ENCODE measurements at regions not wholly inside any gene's neighbourhood (a gene's known extent, or its start where the extent isn't known, plus 50 kb on each side); places are given as distances from the start of the nearest gene placed in this dataset.

- no peak for DNase-seq
Observed at GRCh38 chr2:204239411-204240165, 303.0 kb downstream of the ICOS start.

DNA sequence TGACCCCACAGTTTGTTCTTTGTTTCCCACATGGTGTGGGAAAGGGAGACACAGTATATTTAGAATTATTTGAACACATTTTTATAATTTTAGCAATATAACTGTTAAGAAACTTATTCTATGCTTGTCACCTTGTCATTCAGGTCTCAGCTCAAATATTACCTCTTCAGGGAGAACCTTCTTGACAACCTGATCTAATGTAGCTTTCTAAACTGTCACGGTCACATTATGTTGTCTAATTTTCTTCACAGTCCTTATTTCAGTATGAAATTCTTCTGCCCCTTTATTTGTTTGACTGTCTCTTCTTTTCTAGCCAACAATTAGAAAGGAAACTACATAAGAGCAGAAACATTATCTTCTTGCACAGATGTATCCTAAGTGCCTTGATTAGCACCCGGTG, 304.3 kb upstream of the PARD3B start:
- no peak for DNase-seq

- no peak for DNase-seq
Observed at GRCh38 chr2:204249437-204249836, 295.8 kb upstream of the PARD3B start.

GRCh38 chr2:204250692-204251091, 294.6 kb upstream of the PARD3B start:
- no peak for DNase-seq

GRCh38 chr2:204251158-204251997, 293.9 kb upstream of the PARD3B start:
- no peak for DNase-seq

DNA sequence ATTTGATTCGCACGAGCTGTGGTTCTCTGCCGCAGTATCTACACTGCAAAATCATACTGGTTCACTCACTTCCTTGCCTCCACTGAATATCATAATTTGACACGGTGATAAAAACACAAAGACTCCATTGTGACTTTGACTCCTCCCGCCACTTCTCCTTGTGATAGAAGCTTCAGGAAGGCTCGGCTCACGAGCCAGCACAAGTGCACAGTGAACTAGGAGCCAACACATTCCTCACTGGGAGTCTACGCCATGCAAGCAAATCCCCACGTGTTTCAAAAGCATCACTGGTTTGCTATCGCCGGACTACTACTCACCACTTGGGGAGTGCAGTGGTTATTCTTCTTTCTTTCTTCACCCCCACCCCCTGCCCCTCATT, 293.3 kb upstream of the PARD3B start:
- DNase-seq: no peak

DNA sequence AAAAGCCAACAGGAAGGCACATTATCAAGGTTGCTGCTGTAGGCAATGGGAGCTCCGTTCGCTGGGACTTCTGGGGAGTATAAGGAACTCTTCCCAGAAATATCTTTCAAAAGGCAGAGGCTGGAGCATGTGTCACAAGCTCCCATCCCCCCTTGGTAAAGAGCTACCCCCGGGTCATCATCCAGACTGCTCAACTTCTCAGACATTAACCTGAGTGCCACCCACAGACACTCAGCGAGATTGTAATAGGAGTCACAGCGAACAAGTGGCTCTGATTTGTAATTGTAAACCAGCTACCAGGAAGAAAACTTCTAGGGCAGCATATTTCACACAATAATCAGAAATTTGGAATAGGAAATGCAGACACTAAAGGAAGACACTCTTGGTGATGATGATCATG, 290.2 kb upstream of the PARD3B start:
- no peak for DNase-seq

GRCh38 chr2:204255526-204255925, 289.7 kb upstream of the PARD3B start:
- DNase-seq: no peak

GRCh38 chr2:204257781-204258180, 287.5 kb upstream of the PARD3B start:
- no peak for DNase-seq

- no peak for DNase-seq
Observed at GRCh38 chr2:204258890-204259289, 286.4 kb upstream of the PARD3B start.

DNA sequence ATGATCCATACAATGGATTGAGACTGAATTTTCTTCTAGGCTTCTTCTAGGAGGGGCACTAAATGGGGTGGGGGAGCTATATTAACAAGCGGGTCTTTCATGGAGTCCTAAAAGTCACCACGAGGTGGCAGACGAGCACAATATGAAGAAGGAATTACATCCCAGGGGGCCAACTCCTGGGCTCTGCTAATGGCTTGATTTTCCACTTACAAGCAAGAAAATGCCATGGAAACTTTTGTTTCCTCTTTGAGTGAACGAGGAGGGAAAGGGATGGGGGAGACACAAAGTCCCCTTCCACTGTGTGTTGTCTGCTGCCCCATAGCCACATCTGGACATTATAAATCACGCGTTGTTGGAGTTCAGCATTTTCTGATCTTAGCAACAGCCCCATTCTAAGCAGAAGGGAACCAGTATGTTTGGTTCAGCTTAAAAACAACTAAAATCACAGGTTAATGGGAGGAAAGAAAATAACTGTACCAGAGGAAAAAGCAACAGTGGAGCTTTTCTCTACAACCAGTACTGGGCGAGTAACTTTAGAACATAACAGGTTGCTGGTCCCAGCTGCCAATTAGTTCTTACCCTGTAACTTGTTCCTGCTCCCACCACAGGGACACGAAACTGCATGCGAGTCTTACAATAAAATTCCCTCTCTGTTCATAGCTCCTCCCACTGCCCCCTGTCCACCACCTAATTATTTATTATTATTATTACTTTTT, 285.0 kb upstream of the PARD3B start:
- DNase-seq: no peak

- DNase-seq: no peak
Observed at GRCh38 chr2:204260901-204261300, 284.4 kb upstream of the PARD3B start.

DNA sequence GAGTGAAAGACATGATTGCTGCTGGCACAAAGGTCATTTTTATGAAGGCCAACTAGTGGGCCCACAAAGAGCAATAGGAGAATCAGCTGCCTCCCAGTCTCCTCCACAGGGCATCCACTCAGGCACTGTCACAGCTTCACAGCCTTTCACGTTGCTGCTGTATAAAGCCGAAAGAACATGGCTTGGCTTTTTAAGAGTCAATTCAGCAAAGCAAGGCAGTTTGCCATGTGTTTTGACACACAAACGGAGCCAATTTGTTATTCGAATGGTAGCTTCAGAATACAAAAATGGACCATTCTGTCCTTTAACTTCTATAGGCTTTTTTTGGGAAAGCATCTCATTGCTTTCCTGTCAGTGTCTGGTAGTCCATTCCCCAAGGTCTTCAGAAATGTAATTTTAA, 283.4 kb upstream of the PARD3B start:
- DNase-seq: no peak

- no peak for DNase-seq
Observed at GRCh38 chr2:204264085-204264553, 281.2 kb upstream of the PARD3B start.

GRCh38 chr2:204264621-204265140, 280.6 kb upstream of the PARD3B start:
- DNase-seq: no peak

DNA sequence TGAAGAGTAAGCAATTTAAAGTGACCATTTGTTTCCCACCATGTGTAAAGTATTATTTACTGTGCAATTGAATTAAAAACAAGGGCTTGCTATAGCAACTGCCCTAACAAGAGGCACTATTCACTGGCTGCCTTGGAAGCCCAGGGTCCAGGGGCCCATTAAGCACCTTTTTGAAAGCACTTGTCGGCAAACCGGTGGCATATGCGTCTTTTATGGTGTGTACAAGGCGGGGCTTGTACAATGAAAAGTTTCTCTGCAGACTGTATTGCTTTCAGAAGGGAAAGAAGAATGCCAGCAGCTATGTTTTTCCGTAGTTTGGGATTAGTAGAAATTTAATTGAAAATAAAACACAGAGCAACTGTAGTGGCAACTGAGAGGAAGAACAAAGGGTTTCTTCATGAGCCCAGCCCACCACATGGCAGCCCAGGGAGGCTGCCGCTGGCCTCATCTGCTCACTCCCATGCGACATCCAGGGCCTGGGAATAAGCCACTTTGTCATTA, 279.5 kb upstream of the PARD3B start:
- DNase-seq: no peak

GRCh38 chr2:204268458-204268857, 276.8 kb upstream of the PARD3B start:
- DNase-seq: no peak

DNA sequence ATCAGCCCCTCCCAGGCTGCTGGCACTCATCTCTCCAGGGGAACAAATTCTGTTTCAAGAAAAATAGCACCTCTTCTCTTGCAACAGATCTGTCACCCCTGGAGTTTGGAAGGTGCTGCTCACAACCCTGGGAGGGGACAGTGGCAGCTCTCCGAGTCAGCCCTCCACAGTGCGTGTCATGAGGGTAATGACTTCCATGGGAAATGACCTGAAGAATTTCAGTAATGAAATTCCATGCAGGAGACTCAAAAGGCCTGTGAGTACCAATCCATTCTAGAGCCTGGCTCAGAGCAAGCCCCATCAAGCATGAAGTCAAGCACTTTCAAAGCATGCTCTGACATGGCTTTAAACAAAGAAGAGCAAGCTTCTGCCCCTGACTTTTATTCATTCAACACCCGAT, 276.3 kb upstream of the PARD3B start:
- DNase-seq: no peak

- no peak for DNase-seq
Observed at GRCh38 chr2:204272089-204272488, 273.2 kb upstream of the PARD3B start.

- DNase-seq: no peak
Observed at GRCh38 chr2:204272610-204273287, 272.5 kb upstream of the PARD3B start.

DNA sequence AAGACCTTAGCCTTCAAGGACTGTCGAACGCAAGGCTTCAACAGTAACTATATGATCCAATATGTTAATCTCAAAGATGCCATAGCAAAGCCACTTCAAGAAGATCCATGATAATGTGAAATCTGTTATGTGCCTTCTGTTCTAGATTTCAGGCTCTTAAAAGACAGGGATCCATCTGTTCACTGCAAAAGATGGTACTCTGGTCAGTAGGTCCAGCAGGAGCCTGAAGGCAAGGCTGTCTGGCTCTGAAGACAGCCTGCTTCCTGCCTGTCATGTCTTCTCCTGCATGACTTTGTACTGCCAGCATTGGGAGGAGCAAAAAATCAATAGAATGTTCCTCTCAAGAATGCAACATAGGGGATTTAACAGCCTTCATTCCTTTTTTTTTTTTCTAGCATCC, 270.8 kb upstream of the PARD3B start:
- no peak for DNase-seq

DNA sequence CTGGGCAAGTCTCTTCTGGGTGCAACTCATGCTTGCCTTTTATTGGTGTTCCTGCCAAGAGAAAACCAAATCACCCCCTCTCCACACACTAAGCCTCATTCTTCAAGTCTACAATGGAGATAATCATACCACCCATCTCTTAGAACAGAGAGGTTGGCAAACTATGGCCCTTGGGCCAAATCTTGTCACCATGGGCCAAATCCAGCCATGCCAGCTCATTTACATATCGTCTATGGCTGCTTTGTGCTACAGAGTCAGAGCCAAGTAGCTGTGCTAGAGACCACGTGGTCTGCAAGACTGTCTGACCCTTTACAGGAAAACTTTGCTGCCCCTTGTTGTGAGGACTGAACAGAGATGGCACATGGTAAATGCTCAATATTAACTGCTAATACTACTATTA, 270.3 kb upstream of the PARD3B start:
- DNase-seq: no peak

DNA sequence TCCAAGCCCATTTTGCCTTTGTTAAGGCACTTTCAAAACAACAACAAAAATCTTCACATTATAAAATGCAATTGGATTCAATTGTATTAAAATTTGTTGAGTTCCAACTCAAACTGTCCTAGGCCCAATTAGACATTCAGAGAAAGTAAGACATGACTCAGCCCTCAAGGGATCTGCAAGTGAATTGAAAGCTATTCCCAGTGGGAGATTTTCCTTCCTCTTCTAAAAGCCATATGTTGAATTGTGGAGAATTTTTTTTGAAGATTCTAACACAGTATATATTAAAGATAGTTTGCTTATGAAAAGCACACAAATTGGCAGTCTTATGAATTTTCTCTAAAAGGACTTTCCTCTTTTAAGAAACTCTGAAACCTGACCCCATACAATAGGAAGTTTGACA, 268.0 kb upstream of the PARD3B start:
- DNase-seq: no peak
